PC-9 (cell line): ENCODE measurements at regions not wholly inside any gene's neighbourhood (a gene's known extent, or its start where the extent isn't known, plus 50 kb on each side); places are given as distances from the start of the nearest gene placed in this dataset.

Experiments used
- CTCF ChIP-seq: fragments of 200-600 bp; sonication (generic); conservative IDR thresholded peaks from 2 replicates; pipeline ENCODE4 v1.6.1; 2017; ENCODE audit warnings: mixed run types, antibody characterized with exemption, mild to moderate bottlenecking, moderate library complexity
- EZH2 ChIP-seq: fragments of 200-600 bp; sonication (generic); IDR thresholded peaks from 2 replicates; pipeline ENCODE4 v1.8.0; 2017; ENCODE audit warnings: antibody characterized with exemption, low read depth

DNA sequence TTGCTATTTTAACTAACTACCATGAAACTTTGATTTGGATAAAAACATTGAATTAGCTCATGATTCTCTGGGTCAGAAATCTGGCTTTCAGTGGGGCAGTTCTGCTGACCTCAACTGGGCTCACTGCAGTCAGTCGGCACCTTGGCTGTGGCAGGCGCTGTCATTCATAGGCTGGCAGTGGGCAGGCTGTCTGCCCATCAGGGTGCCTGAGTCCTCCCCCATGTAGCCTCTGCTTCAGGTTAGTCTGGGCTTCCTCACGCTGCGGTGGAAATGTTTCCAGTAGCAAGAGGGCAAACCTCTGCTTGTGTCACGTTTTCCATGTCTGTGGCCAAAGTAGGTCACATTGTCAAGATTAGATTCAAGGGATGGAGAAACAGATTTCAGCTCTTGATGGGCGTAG lies 251.0 kb upstream of the TCF21 start:
- TF ChIP-seq CTCF (no peak), EZH2 (no peak)
